ENCODE measurements at regions not wholly inside any gene's neighbourhood (a gene's known extent, or its start where the extent isn't known, plus 50 kb on each side); places are given as distances from the start of the nearest gene placed in this dataset.

GRCh38 chr11:119580751-119581150 is 148.2 kb downstream of the NECTIN1 start:
- H3K79me2 ChIP-seq (ENCODE audit: insufficient read depth, low read length) = no peaks in the 10 kb centered on the region
- no peak overlapping the region for H2AFZ ChIP-seq (ENCODE audit: low read length)
- no peak overlapping the region for H3K4me2 ChIP-seq (ENCODE audit: insufficient read depth, low read length)
- H3K4me3 ChIP-seq (ENCODE audit: insufficient read depth, low read length) = no peak overlapping the region
- H3K4me1 ChIP-seq (ENCODE audit: insufficient read depth, low read length) = peaks cover 12% of the 10 kb centered on the region
- DNase-seq (ENCODE audit: insufficient read length, low spot score, missing footprints) = no peak
- H3K27ac ChIP-seq (ENCODE audit: low read depth, low read length) = no peak overlapping the region
- H3K9me3 ChIP-seq (ENCODE audit: low read depth, low read length) = no peaks in the 10 kb centered on the region
- TF ChIP-seq CTCF (IDR thresholded peaks at IDR 0.05; ENCODE audit: extremely low read depth, low read depth, low read length) = no peak
- no peaks in the 10 kb centered on the region for H3K36me3 ChIP-seq (ENCODE audit: insufficient read depth, low read length)
- H4K20me1 ChIP-seq (ENCODE audit: insufficient read depth, low read length) = no peaks in the 10 kb centered on the region
- H3K27me3 ChIP-seq (ENCODE audit: insufficient read depth, low read length) = peaks cover 24% of the 10 kb centered on the region

- DNase-seq (ENCODE audit: insufficient read length, low spot score, missing footprints) = no peak
- H3K9me3 ChIP-seq (ENCODE audit: low read depth, low read length) = no peaks in the 10 kb centered on the region
- no peaks in the 10 kb centered on the region for H3K36me3 ChIP-seq (ENCODE audit: insufficient read depth, low read length)
- H3K4me1 ChIP-seq (ENCODE audit: insufficient read depth, low read length) = peaks cover 11% of the 10 kb centered on the region
- no peaks in the 10 kb centered on the region for H4K20me1 ChIP-seq (ENCODE audit: insufficient read depth, low read length)
- no peaks in the 10 kb centered on the region for H3K79me2 ChIP-seq (ENCODE audit: insufficient read depth, low read length)
- peaks cover 28% of the 10 kb centered on the region for H3K27me3 ChIP-seq (ENCODE audit: insufficient read depth, low read length)
- no peak overlapping the region for H3K4me2 ChIP-seq (ENCODE audit: insufficient read depth, low read length)
- no peak overlapping the region for H3K4me3 ChIP-seq (ENCODE audit: insufficient read depth, low read length)
- no peak for TF ChIP-seq CTCF (IDR thresholded peaks at IDR 0.05; ENCODE audit: extremely low read depth, low read depth, low read length)
- no peak overlapping the region for H2AFZ ChIP-seq (ENCODE audit: low read length)
- H3K27ac ChIP-seq (ENCODE audit: low read depth, low read length) = no peak overlapping the region
Measured at GRCh38 chr11:119580081-119580480, 148.9 kb downstream of the NECTIN1 start.

- no peaks in the 10 kb centered on the region for H3K36me3 ChIP-seq (ENCODE audit: insufficient read depth, low read length)
- TF ChIP-seq CTCF (IDR thresholded peaks at IDR 0.05; ENCODE audit: extremely low read depth, low read depth, low read length) = no peak
- no peak for DNase-seq (ENCODE audit: insufficient read length, low spot score, missing footprints)
- no peak overlapping the region for H3K4me3 ChIP-seq (ENCODE audit: insufficient read depth, low read length)
- H4K20me1 ChIP-seq (ENCODE audit: insufficient read depth, low read length) = no peaks in the 10 kb centered on the region
- H3K79me2 ChIP-seq (ENCODE audit: insufficient read depth, low read length) = no peaks in the 10 kb centered on the region
- H3K4me2 ChIP-seq (ENCODE audit: insufficient read depth, low read length) = no peak overlapping the region
- no peak overlapping the region for H3K27ac ChIP-seq (ENCODE audit: low read depth, low read length)
- peaks cover 33% of the 10 kb centered on the region for H3K27me3 ChIP-seq (ENCODE audit: insufficient read depth, low read length)
- H2AFZ ChIP-seq (ENCODE audit: low read length) = no peak overlapping the region
- no peaks in the 10 kb centered on the region for H3K4me1 ChIP-seq (ENCODE audit: insufficient read depth, low read length)
- H3K9me3 ChIP-seq (ENCODE audit: low read depth, low read length) = no peaks in the 10 kb centered on the region
Measured at GRCh38 chr11:119578521-119579191, 150.3 kb downstream of the NECTIN1 start.

GRCh38 chr11:119573858-119574257 is 150.9 kb upstream of the THY1 start:
- peaks cover 33% of the 10 kb centered on the region for H3K27me3 ChIP-seq (ENCODE audit: insufficient read depth, low read length)
- H3K9me3 ChIP-seq (ENCODE audit: low read depth, low read length) = no peaks in the 10 kb centered on the region
- H2AFZ ChIP-seq (ENCODE audit: low read length) = no peak overlapping the region
- no peaks in the 10 kb centered on the region for H3K79me2 ChIP-seq (ENCODE audit: insufficient read depth, low read length)
- H3K4me3 ChIP-seq (ENCODE audit: insufficient read depth, low read length) = no peak overlapping the region
- no peak overlapping the region for H3K4me2 ChIP-seq (ENCODE audit: insufficient read depth, low read length)
- peak; percentile 14 for DNase-seq (ENCODE audit: insufficient read length, low spot score, missing footprints)
- no peaks in the 10 kb centered on the region for H4K20me1 ChIP-seq (ENCODE audit: insufficient read depth, low read length)
- H3K4me1 ChIP-seq (ENCODE audit: insufficient read depth, low read length) = peaks cover 1% of the 10 kb centered on the region
- H3K27ac ChIP-seq (ENCODE audit: low read depth, low read length) = no peak overlapping the region
- TF ChIP-seq CTCF (IDR thresholded peaks at IDR 0.05; ENCODE audit: extremely low read depth, low read depth, low read length) = no peak
- H3K36me3 ChIP-seq (ENCODE audit: insufficient read depth, low read length) = no peaks in the 10 kb centered on the region

All from osteoblast (primary cell).